Activated naive CD4-positive, alpha-beta T cell (primary cell): ENCODE measurements at regions not wholly inside any gene's neighbourhood (a gene's known extent, or its start where the extent isn't known, plus 50 kb on each side); places are given as distances from the start of the nearest gene placed in this dataset.
"Not testable (repeated sequence)": the region's sequence is repeated elsewhere in the genome, so short reads cannot be mapped to it uniquely, and the experiment has no call there.

ENCODE experiments used
- DNase-seq, 4 experiments: peaks; one replicate each; lab custom pipeline; 2025; lab: John Stamatoyannopoulos, UW

DNA sequence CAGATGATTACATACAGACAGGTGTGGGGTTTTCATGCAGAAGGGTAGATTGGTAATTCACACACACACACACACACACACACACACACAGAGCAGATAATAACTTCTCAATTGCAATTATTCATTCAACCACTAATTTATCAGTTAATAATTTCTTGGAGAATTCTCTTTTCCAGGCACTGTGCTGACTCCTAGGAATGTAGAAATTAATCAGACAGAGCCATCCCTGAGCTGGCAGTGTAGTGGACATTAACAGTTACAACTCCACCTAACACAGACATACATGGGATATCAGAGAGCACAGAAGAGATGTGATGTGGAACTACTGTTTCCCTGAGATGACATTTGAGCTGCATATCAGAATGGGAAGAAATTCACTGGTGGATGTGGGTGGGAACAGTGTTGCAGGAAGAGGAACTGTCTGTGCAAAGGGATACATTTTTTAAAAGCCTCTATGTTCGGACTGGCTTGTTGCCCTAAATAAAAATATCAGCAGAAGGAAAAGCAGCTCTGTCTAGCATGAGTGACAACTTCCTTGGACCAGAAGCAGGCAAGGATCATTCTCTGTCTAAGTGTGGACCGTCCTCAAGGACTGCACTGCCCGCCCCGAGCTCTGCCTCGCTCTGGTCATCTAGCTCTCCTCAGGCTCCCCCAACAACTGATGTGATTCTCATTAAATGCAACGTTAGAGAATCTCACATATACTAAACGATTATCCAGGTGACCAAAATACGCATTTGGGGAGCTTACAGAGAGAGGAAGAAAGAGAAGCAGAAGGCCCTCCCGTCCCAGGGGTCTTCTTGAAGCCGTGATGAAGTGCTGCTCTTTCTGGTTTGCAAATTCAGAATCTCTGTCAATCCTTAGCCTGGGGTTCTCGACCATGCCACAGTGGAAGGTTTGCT is 173.4 kb upstream of the TRIB2 start:
- no peak for DNase-seq

DNA sequence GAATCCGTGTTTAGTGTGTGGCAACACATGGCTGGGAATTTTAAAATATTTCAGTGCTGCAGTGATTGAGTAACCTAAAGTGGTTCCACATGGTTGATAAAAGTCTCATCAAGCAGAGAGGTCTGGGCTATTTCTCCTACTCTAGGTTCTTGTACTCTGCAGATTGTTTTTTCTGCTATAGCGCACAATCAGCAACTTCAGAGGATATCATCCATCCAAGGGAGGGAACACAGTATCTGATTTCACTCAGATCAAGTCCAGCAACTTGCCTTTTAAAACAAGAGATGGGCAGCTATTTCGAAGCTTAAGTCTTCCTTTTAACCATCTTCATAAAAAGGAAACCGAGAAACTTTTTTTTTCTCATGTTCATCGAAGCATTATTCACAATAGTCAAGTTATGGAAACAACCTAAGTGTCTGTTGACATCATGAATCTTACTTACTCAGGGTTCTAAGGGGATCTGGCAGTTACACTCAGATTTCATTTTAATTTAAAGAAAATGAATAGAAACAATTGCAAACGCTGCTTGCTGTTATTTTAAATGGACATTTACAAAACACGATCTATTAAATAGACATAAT is 172.7 kb upstream of the TRIB2 start:
- no peak for DNase-seq

DNA sequence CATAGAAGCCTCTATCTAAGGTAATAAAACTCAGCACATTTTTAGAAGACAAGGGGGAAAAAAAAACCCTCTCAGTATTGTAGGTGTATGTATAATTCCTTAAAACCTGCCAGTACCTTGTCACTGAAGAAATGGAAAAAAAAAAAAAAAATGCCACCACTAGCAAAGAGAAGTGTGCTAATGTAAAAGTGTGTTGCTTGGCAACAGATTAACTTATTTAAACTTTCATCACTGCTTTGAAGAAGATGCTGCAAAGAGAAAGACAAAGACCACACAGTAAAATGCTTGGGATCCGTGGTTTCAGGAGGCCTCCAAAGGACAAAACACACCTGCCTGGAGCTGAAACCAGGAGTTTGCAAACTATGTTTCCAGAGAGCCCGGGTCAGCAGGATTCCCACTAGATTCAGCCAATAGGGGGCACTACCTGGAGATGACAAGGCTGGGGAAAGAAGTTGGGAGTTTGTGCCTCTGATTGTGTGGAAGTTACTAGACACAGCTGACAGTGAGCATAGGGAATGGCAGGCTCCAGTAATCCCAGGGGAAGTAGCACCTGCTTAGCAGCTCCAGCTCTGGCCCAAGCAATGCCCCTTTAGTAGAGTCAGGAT is 169.1 kb upstream of the TRIB2 start:
- DNase-seq = no peak

DNA sequence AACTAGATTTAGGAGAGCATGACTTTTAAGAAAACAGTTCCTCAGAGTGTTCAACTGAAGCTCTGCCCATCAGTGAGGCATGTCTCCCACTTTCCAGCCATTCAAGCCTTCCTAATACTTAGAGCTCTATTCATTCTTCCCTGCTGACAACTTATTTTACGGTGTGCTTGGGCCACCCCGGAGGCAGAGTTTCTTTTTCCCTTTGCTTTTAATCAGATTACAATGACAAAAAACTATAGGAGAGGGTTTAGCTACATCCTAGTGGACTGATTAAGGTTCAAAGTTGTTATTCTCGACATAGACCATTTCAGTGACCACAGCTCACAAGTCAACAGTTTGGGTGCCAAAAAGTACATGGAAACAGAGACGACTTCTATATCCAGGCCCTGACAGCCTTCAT is 167.8 kb upstream of the TRIB2 start:
- no peak for DNase-seq

DNA sequence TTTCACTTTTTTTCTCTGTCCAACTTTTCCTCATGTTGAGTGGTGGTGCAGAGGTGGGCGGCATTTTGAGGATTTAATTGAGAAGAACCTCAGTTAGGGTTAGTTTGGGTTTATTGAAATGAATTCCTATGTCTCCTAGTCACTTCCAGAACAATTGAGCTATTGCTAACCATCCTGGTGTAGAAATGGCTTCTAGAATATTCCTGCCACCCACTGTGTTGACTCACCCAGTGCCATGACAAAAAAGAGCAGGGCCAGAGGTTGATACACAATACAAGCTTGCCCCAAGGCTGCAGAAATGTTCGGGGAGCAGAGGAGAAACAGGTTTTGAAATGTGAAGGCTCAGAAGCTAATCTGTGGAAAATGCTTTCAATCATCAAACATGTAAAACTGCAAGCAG is 167.1 kb upstream of the TRIB2 start:
- DNase-seq = no peak

DNA sequence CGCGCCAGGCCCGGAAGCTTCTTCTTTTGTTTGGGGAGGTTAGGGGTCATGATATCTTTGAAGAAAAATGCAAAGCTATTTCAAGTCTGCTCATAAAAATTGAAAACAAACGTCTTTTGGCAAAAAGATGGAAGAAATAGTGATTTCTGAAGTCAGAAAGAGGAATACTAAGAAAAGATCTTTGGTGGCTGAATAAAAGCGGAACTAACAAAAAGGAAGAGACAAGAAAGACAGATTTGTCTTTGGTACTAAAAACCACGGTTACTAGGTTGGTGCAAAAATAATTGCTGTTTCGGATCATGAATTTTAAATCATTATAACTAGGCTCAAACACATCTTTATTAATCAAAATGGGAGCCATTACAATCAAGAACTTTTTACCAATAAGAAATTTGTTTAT is 164.6 kb upstream of the TRIB2 start:
- DNase-seq = no peak

DNA sequence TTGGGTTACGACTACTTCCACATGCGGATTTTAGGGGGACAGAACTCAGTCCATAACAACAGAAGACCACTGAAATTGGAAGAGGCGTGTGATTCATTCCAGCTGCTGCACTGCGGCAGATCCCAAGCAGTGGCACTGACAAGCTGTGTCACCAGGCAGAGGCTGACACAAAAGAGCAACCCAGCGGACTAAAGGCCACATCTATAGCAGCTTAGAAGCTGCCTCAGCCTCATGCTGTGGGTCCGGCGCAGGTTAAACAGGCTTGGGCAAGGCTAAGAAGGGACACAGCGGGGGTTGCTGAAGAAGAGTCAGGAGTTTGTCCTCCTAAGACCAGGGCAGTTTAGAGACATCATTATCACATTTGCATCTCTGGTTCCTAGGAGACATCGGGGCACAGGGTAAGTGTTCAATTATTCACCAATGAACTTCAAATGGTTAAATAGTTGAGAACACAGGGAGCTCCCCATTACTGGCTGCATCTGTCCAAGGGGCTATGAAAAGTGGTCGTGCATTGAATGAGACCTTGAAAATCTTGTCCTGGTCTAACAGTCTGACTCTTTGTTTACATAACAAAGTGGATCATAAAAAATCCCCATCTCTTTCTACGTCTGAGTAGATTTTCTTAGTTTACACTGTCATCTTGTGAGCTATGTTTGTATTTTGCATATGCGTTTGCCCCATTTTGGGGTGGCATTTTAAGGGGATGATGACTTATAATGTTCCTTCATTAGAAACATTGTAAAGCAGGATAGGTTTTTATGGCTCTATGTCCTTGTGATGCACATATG is 162.3 kb upstream of the TRIB2 start:
- no peak for DNase-seq

DNA sequence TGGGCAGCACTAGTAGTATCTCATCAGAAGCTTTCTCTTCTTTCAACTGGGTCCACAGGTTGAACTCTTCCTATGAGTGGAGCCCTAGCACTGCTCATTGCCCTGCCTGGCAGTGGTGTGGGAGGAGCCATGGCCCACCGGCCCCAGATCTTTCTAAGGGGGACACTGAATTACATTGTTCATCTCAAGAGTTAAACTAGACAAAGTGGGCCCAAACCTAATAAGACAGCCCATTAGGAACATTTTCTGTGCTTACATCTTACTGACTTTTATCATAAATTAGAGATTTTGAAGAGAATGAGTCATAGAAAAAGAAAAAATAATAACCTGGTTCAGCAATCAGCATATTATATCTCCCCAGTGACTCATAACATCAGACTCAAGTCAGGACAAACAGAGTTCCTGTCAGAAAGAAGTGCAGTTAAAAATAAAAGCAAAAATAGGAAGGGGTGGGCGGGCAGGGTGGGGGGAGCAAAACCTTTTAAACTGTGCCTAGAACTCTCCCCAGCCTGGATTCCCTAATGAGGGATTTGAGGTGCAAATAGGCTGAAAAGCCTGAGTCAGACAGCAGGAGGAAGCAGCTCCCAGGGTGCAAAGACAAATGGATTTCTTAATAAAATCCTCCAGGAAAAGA is 161.6 kb upstream of the TRIB2 start:
- no peak for DNase-seq

DNA sequence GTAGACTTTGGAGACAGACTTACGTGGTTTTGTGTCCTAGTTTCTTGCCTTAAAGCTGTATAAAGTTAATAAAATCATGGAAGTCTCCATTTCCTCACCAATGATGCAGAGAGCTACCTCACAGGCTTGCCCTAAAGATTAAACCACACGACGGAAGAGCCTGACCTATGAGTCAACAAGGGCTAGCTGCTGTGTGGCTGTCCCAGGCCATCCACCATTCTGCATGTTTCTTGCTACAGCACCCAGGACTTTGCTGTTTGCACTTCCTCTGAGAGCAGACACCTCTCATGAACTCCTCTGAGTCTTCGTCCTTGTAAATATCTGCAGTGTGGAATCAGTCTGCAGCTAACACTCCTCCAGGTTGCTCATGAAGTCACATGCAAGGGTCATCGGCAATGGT is 160.0 kb upstream of the TRIB2 start:
- no peak for DNase-seq

DNA sequence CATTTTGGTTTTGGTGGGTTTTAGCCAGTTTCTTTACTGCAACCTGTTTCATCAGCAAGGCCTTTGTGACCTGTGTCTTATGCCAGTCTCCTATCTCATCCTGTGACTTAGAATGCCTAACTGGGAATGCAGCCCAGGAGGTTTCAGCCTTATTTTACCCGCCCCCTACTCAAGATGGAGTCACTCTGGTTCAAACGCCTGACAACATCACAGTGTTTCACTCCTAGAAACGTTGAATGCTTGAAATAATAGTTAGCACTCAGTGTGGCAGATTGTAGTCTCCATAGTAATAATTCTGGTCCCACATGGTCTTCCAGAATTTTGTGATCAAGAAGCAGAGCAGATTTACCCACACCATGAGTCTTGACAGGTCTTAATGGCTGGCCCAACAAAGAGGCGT is 159.0 kb upstream of the TRIB2 start:
- DNase-seq = no peak

DNA sequence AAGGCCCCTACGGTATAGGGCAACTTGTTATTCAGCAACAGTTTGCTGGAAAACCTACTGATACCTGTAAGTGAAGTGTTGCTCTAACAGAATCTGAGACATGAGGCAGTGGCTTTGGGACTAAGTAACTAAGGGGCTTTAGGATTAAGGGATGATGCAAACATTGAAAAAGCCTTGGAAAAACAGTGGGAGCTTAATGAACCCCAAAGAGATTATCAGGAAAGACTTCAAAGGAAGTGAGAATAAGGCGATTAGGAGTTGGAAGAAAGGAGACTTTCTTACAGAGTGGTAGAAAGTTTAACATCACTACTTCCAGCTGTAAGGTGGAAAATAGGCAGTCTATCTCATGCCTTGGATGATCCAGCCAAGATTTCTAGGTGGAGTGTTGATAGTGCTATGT is 158.2 kb upstream of the TRIB2 start:
- DNase-seq = no peak

DNA sequence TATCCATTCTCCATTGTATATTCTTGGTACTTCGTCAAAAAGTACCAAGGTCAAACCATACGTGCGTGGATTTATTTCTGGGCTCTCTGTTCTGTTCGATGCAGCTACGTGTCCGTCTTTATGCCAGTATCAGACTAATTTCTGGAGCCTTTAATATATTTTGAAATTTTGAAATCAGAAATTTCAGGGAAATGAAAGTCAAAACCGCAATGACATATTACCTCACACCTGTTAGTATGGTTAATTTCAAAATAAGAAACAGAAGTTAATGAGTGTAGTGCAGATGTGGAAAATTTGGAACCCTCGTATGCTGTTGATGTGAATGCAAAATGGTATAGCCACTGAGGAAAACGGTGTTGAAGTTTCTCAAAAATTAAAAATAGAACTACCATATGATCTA is 156.1 kb upstream of the TRIB2 start:
- no peak for DNase-seq

DNA sequence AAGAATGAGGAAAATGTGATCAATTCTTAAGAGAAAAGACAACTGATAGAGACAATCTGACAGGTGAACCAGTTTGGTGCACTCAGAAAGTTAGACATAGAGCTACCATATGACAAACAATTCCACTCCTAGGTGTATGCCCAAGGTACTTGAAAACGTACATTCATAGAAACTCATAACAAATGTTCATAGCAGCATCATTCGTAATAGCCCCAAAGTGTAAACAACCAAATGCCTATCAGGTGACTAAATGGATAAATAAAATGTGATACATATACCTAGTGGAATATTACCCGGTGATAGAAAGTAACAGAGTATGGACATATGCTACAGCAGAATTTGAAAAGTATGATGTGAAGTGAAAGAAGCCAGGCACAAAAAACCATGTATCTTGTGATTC is 149.3 kb upstream of the TRIB2 start:
- DNase-seq = no peak

DNA sequence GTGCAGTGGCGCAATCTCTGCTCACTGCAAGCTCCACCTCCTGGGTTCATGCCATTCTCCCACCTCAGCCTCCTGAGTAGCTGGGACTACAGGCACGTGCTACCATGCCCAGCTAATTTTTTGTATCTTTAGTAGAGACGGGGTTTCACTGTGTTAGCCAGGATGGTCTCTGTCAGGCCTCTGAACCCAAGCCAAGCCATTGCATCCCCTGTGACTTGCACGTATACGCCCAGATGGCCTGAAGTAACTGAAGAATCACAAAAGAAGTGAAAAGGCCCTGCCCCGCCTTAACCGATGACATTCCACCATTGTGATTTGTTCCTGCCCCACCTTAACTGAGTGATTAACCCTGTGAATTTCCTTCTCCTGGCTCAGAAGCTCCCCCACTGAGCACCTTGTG is 147.2 kb upstream of the TRIB2 start:
- not testable (repeated sequence) for DNase-seq

DNA sequence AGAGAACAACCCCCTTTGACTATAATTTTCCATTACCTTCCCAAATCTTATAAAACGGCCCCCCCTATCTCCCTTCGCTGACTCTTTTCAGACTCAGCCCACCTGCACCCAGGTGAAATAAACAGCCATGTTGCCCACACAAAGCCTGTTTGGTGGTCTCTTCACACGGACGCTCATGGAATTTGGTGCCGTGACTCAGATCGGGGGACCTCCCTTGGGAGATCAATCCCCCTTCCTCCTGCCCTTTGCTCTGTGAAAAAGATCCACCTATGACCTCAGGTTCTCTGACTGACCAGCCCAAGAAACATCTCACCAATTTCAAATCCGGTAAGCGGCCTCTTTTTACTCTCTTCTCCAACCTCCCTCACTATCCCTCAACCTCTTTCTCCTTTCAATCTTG is 146.8 kb upstream of the TRIB2 start:
- DNase-seq = not testable (repeated sequence)

DNA sequence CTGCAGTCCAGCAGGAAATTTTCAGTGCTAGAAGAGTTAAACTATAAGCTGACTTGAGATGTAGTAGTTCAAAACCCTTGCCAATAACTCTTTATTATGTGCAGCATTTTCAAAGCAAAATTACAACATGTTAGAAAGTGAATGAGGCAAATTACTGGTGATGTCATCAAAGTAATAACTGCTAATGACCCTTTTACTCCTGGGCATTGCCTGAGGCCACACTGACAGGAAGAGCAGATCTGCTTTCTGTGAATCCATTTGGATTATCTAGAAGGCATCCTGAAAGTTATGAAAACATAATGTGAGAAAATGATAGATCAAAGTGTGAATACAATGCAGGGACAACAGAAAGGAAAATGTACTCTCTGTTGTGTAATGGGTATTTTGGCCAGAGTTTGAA is 139.6 kb upstream of the TRIB2 start:
- no peak for DNase-seq

DNA sequence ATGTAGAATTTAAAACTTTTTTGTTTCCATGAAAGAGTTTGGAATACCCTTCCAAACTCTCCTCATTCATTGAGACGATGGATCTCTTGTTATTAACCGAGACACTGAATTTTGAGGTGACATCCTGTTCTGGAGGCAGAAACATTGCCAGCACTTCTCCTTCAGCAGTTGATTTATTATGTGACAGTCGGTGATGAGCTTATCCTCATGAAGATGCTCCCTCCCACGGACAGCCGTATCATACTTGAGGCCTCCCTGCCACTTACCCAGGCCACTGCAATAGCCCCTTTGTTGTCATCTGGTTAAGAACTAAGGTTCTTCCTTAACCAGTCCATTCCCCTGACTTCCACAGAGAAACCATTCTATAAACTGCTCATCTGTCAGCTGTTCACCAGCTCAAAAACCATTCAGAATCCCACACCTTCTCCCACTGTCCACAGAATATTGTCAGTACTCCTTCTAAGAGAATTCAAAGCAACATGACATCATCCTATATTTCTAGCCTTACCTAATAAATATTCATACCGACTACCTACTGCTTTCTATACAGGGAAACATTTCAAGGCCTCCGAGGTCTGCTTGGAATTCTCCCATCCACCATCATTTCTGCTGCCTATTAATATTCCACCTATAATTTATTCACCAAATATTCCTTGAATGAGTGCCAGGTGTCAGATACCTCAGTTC is 139.0 kb upstream of the TRIB2 start:
- no peak for DNase-seq

DNA sequence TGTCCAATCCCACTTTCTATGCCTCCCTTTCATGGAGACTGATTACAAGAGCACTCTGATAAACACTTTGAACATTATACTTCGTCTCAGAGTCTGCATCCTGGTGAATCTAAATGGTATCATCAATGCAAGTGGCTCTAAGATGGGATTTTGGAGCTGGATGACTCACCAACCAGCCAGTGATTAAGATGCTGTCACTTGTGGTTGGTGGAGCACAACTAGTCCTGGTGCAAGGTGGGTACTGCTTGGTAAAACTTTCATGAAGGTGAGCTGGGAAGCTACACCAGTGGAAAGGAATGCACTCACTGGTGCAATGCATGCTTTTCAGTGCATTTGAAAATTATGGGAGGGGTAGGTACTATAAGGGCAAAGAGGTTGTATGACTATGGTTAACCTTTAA is 137.7 kb upstream of the TRIB2 start:
- no peak for DNase-seq

DNA sequence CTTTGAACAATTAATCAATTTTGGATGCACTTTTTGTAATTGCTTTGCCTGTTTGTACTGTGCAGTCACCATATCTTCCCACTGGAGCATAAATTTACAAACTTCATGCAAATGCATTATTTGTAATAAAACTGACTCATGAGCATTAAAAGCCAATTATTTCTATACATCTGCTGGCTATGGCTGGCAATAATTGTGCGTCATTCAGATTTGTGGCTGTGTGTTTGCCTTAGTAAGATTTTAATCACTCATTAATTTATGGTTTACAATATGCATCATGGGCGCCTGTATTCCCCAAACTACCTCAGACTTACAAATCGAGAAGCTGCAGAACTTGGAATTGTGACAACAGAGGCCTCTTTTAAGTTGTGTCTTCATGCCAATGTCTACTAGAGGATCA is 132.4 kb upstream of the TRIB2 start:
- DNase-seq = no peak

DNA sequence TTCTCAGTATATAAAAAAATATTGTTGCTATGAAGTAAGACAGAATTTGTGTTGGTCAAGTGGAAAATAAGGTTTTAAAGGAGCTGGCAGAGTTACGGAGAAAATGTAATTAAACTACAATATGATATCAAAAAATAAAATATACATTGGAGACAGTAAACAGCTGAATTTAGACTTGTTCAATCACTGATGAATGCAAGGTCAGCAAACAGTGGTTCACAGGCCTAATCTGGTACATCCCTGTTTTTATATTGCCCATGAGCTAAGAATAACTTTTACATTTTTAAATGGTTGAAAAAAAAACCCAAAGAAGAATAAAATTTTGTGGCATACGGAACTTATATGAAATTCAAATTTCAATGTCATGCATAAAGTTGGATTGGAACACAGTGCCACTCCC is 131.0 kb upstream of the TRIB2 start:
- DNase-seq = no peak

DNA sequence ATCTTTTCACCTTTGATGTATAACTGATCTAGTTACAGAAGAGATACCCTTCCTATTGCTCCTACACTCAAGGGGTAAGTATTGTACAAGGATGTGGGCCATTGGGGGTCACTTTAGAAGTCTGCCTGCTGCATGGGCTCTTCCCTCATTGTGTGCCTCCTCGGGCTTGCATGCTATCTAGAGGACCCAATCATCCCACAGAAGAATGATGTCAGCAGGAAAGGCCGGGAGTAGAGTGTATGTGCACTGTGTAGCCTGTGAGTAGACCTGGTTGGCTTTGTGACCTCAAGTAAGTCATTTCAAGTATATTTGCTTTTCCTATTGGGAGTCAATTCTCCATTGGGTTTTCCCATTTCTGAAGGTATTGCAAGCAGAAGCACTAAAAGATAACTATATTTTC is 129.5 kb upstream of the TRIB2 start:
- no peak for DNase-seq
